PC-9 (cell line): ENCODE measurements at regions not wholly inside any gene's neighbourhood (a gene's known extent, or its start where the extent isn't known, plus 50 kb on each side); places are given as distances from the start of the nearest gene placed in this dataset.
"Not testable (repeated sequence)": the region's sequence is repeated elsewhere in the genome, so short reads cannot be mapped to it uniquely, and the experiment has no call there.

Experiments
- BruUV-seq: library from RNA; stranded (reverse); fragments of 400-500 nt; replicated peaks from 2 replicates; lab custom pipeline; 2021; lab: Mats Ljungman, UMichigan
- CTCF ChIA-PET: fragments of 300-600 bp; sonication (Branson Sonifier 250); formaldehyde crosslinking; loops from one replicate; lab custom pipeline; 2022; ENCODE audit warnings: antibody characterized with exemption; lab: Charles Lee
- POLR2A ChIA-PET: fragments of 300-600 bp; sonication (Branson Sonifier 250); formaldehyde crosslinking; loops from one replicate; lab custom pipeline; 2022; ENCODE audit warnings: antibody characterized with exemption; ENCODE audit not compliant: unreplicated experiment; lab: Charles Lee
- DNase-seq, 2 experiments: peaks; one replicate each; pipeline versions ENCODE4 v3.0.0 to v3.0.0-alpha.2; 2015 to 2022; ENCODE audit warnings: mixed read lengths in 1 of 2
- H2AFZ ChIP-seq: fragments of 200-600 bp; sonication (generic); 2 replicates; pipeline ENCODE4 v1.8.1; 2017; ENCODE audit warnings: antibody characterized with exemption
- H3F3A ChIP-seq: fragments of 200-600 bp; sonication (generic); 2 replicates; pipeline ENCODE4 v1.8.1; 2017; ENCODE audit warnings: antibody characterized with exemption, mild to moderate bottlenecking, low read depth; ENCODE audit not compliant: insufficient read depth
- H3K27ac ChIP-seq: fragments of 200-600 bp; sonication (generic); 2 replicates; pipeline ENCODE4 v1.6.1; 2016; ENCODE audit warnings: mixed run types
- H3K27me3 ChIP-seq: fragments of 200-600 bp; sonication (generic); 2 replicates; pipeline ENCODE4 v1.6.1; 2016; ENCODE audit warnings: low read depth, mixed run types; ENCODE audit not compliant: insufficient read depth
- H3K36me3 ChIP-seq: fragments of 200-600 bp; sonication (generic); 2 replicates; pipeline ENCODE4 v1.6.1; 2016; ENCODE audit warnings: low read depth, mixed run types
- H3K4me1 ChIP-seq: fragments of 200-600 bp; sonication (generic); replicated peaks from 2 replicates; pipeline ENCODE4 v1.6.1; 2016; ENCODE audit warnings: mixed run types; ENCODE audit not compliant: insufficient read depth
- H3K4me2 ChIP-seq: fragments of 200-600 bp; sonication (generic); 2 replicates; pipeline ENCODE4 v1.6.1; 2017; ENCODE audit warnings: mixed run types
- H3K4me3 ChIP-seq: fragments of 200-600 bp; sonication (generic); 2 replicates; pipeline ENCODE4 v1.6.1; 2016; ENCODE audit warnings: mixed run types
- H3K79me2 ChIP-seq: fragments of 200-600 bp; sonication (generic); 2 replicates; pipeline ENCODE4 v1.6.1; 2017; ENCODE audit warnings: low read depth, mixed run types
- H3K9me2 ChIP-seq: fragments of 200-600 bp; sonication (generic); 2 replicates; pipeline ENCODE4 v1.8.1; 2017; ENCODE audit warnings: mild to moderate bottlenecking; ENCODE audit not compliant: insufficient read depth
- H3K9me3 ChIP-seq: fragments of 200-600 bp; sonication (generic); 2 replicates; pipeline ENCODE4 v1.8.1; 2016; ENCODE audit warnings: low read depth; ENCODE audit not compliant: insufficient read depth
- H4K20me1 ChIP-seq: fragments of 200-600 bp; sonication (generic); 2 replicates; pipeline ENCODE4 v1.8.1; 2017; ENCODE audit not compliant: insufficient read depth
- CTCF ChIP-seq: fragments of 200-600 bp; sonication (generic); conservative IDR thresholded peaks from 2 replicates; pipeline ENCODE4 v1.6.1; 2017; ENCODE audit warnings: mixed run types, antibody characterized with exemption, mild to moderate bottlenecking, moderate library complexity
- EZH2 ChIP-seq: fragments of 200-600 bp; sonication (generic); IDR thresholded peaks from 2 replicates; pipeline ENCODE4 v1.8.0; 2017; ENCODE audit warnings: antibody characterized with exemption, low read depth
- intact Hi-C: fragments of 100-400 bp; cut with micrococcal nuclease; formaldehyde crosslinking; loops from one replicate; pipeline ENCODE4 v1.10.0; 2022; ENCODE audit not compliant: unreplicated experiment

GRCh38 chr10:85407088-85407487 lies 959.5 kb downstream of the GRID1 start:
- no peak for DNase-seq
- H3K4me3 ChIP-seq = no peak overlapping the region
- no peak for TF ChIP-seq EZH2
- no peak for TF ChIP-seq CTCF
- no peaks in the 10 kb centered on the region for H3K4me1 ChIP-seq
- H3K4me2 ChIP-seq = no peak overlapping the region
- no TSS peak for BruUV-seq
- no peaks in the 10 kb centered on the region for H3F3A ChIP-seq
- no peaks in the 10 kb centered on the region for H3K9me3 ChIP-seq
- H4K20me1 ChIP-seq = no peaks in the 10 kb centered on the region
- intact Hi-C loops = no loop called here
- H3K27me3 ChIP-seq = no peaks in the 10 kb centered on the region
- ChIA-PET POLR2A (no interaction called here), CTCF (no interaction called here)
- H3K27ac ChIP-seq = no peak overlapping the region
- no peaks in the 10 kb centered on the region for H3K79me2 ChIP-seq
- H3K36me3 ChIP-seq = no peaks in the 10 kb centered on the region
- no peak overlapping the region for H2AFZ ChIP-seq
- H3K9me2 ChIP-seq = no peaks in the 10 kb centered on the region

GRCh38 chr10:85408388-85408787 lies 958.2 kb downstream of the GRID1 start:
- Histone ChIP-seq H3K36me3 (no peaks in the 10 kb centered on the region), H4K20me1 (no peaks in the 10 kb centered on the region), H3K9me2 (no peaks in the 10 kb centered on the region), H3K27ac (no peak overlapping the region), H3K27me3 (no peaks in the 10 kb centered on the region), H3K9me3 (no peaks in the 10 kb centered on the region), H3K4me3 (no peak overlapping the region), H3F3A (no peaks in the 10 kb centered on the region), H3K79me2 (no peaks in the 10 kb centered on the region), H3K4me2 (no peak overlapping the region), H3K4me1 (no peaks in the 10 kb centered on the region), H2AFZ (no peak overlapping the region)
- POLR2A ChIA-PET = no interaction called here
- intact Hi-C loops = no loop called here
- BruUV-seq = no TSS peak
- TF ChIP-seq EZH2 (no peak), CTCF (no peak)
- DNase-seq = no peak
- CTCF ChIA-PET = no interaction called here

- H3K27me3 ChIP-seq, CTCF ChIA-PET, H4K20me1 ChIP-seq, H3K4me2 ChIP-seq, POLR2A ChIA-PET, H3F3A ChIP-seq, DNase-seq, H3K9me2 ChIP-seq, H3K9me3 ChIP-seq, BruUV-seq, H3K27ac ChIP-seq, intact Hi-C loops, H3K4me3 ChIP-seq, H3K79me2 ChIP-seq, H3K36me3 ChIP-seq, H2AFZ ChIP-seq, H3K4me1 ChIP-seq: not testable (repeated sequence)
Observed at GRCh38 chr10:85410586-85410985, 956.0 kb downstream of the GRID1 start.

GRCh38 chr10:85413570-85413969 lies 953.0 kb downstream of the GRID1 start:
- BruUV-seq = no TSS peak
- intact Hi-C loops = no loop called here
- no peaks in the 10 kb centered on the region for H3K27me3 ChIP-seq

More at GRCh38 chr10:85413570-85413969, 953.0 kb downstream of the GRID1 start:
- H3K4me1 ChIP-seq = no peaks in the 10 kb centered on the region
- no peaks in the 10 kb centered on the region for H3K9me3 ChIP-seq
- H4K20me1 ChIP-seq = no peaks in the 10 kb centered on the region
- no peak overlapping the region for H3K27ac ChIP-seq
- no peak for DNase-seq
- no peaks in the 10 kb centered on the region for H3K36me3 ChIP-seq
- no peaks in the 10 kb centered on the region for H3F3A ChIP-seq
- H3K79me2 ChIP-seq = no peaks in the 10 kb centered on the region
- H3K4me3 ChIP-seq = no peak overlapping the region
- ChIA-PET POLR2A (no interaction called here), CTCF (no interaction called here)
- TF ChIP-seq EZH2 (no peak), CTCF (no peak)
- no peaks in the 10 kb centered on the region for H3K9me2 ChIP-seq
- no peak overlapping the region for H2AFZ ChIP-seq
- H3K4me2 ChIP-seq = no peak overlapping the region
